ENCODE measurements at regions not wholly inside any gene's neighbourhood (a gene's known extent, or its start where the extent isn't known, plus 50 kb on each side); places are given as distances from the start of the nearest gene placed in this dataset.

DNA sequence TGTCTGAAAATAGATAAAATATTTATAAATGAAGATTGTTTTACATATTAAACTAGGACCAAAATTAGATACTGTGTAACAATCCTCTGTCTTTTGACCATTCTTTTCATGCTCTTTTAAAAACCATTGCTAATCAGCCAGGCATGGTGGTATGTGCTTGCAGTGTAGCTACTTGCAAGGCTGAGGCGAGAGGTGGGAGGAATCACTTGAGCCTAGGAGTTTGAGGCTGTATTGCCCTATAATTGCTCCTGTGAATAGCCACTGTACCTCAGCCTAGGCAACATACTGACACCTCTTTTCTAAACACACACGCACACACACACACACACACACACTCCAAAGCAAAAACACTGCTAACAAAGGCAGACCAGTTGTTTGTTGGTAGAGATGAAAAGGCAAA is 259.2 kb downstream of the JRKL start:
- Histone ChIP-seq H3K27me3 (ENCODE audit: low read depth, low read length) (no peaks in the 10 kb centered on the region), H3K9me3 (ENCODE audit: control insufficient read depth in 1 of 2, low read length in 2 of 2) (no peaks in the 10 kb centered on the region), H3K4me3 (ENCODE audit: low read depth in 1 of 2, low read length in 2 of 2) (no peak overlapping the region), H3K36me3 (ENCODE audit: control insufficient read depth in 1 of 2, insufficient read depth in 2 of 2, low read length in 2 of 2) (no peaks in the 10 kb centered on the region), H3K4me1 (ENCODE audit: control insufficient read depth in 1 of 2, insufficient read depth in 2 of 2, low read length in 2 of 2) (no peaks in the 10 kb centered on the region), H3K27ac (ENCODE audit: low read length) (no peak overlapping the region)

DNA sequence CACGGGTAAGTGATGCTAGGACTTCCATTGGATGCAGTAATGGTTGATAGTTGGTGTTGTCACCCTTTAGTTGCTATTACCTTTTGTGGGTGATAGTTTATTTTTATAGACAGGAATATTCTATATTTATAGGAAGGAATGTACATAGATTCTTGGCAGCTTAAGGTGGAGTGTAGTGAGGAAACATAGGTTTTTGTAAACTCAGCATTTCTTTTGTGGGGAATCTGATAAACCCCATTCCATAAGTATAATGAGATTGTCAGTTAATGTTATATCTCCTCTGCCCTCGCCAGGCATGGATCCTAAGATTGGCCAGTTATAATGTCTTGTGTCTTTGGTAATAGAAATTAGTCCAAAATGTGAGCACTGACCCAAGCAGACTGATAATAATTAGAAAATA is 262.7 kb downstream of the JRKL start:
- Histone ChIP-seq H3K4me1 (ENCODE audit: control insufficient read depth in 1 of 2, insufficient read depth in 2 of 2, low read length in 2 of 2) (no peaks in the 10 kb centered on the region), H3K36me3 (ENCODE audit: control insufficient read depth in 1 of 2, insufficient read depth in 2 of 2, low read length in 2 of 2) (no peaks in the 10 kb centered on the region), H3K9me3 (ENCODE audit: control insufficient read depth in 1 of 2, low read length in 2 of 2) (no peaks in the 10 kb centered on the region), H3K27ac (ENCODE audit: low read length) (no peak overlapping the region), H3K4me3 (ENCODE audit: low read depth in 1 of 2, low read length in 2 of 2) (no peak overlapping the region), H3K27me3 (ENCODE audit: low read depth, low read length) (no peaks in the 10 kb centered on the region)

DNA sequence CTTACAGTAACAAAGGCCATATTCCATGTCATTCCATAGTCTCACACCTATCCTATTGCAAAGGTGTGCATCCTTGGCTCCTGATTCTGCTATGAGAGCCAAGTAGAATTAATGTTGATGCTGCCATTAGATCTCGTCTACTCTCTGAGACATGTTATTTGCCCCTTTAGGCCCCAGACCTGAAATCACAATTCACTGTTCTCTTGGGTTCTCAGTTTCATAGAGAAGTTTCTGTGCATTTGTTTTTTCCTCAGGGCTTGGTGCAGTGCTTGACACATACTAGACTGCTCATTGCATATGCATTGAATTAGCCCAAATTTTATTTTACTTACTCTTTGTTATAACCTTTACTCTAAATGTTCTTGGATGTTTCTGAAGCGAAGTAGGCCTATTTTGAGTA is 265.7 kb downstream of the JRKL start:
- H3K4me3 ChIP-seq (ENCODE audit: low read depth in 1 of 2, low read length in 2 of 2): no peak overlapping the region
- H3K27me3 ChIP-seq (ENCODE audit: low read depth, low read length): no peaks in the 10 kb centered on the region
- no peak overlapping the region for H3K27ac ChIP-seq (ENCODE audit: low read length)
- no peaks in the 10 kb centered on the region for H3K36me3 ChIP-seq (ENCODE audit: control insufficient read depth in 1 of 2, insufficient read depth in 2 of 2, low read length in 2 of 2)
- H3K4me1 ChIP-seq (ENCODE audit: control insufficient read depth in 1 of 2, insufficient read depth in 2 of 2, low read length in 2 of 2): no peaks in the 10 kb centered on the region
- H3K9me3 ChIP-seq (ENCODE audit: control insufficient read depth in 1 of 2, low read length in 2 of 2): no peaks in the 10 kb centered on the region

DNA sequence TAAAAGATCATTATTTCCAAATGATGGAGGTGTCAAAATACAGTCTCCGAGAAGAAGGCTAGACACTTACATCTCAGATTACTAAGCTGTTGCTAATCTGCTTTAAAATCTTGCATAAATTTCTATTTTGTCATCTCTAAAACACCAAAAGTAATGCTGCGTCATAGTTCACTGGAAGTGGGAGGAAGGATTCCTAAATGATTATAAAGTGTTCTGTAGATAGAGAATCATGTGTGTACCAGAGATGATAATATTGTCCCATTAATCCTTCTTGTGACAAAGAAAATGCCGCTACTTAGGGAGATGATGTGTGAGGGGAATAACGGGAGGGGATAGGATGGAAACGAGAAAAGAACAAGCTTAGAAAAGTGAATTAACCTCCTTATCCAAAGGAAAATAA is 268.6 kb downstream of the JRKL start:
- no peak overlapping the region for H3K4me3 ChIP-seq (ENCODE audit: low read depth in 1 of 2, low read length in 2 of 2)
- no peaks in the 10 kb centered on the region for H3K27me3 ChIP-seq (ENCODE audit: low read depth, low read length)
- no peaks in the 10 kb centered on the region for H3K9me3 ChIP-seq (ENCODE audit: control insufficient read depth in 1 of 2, low read length in 2 of 2)

GRCh38 chr11:96664110-96664509 is 274.3 kb downstream of the JRKL start:
- Histone ChIP-seq H3K27ac (ENCODE audit: low read length) (no peak overlapping the region), H3K36me3 (ENCODE audit: control insufficient read depth in 1 of 2, insufficient read depth in 2 of 2, low read length in 2 of 2) (no peaks in the 10 kb centered on the region), H3K27me3 (ENCODE audit: low read depth, low read length) (no peaks in the 10 kb centered on the region), H3K9me3 (ENCODE audit: control insufficient read depth in 1 of 2, low read length in 2 of 2) (no peaks in the 10 kb centered on the region), H3K4me1 (ENCODE audit: control insufficient read depth in 1 of 2, insufficient read depth in 2 of 2, low read length in 2 of 2) (no peaks in the 10 kb centered on the region), H3K4me3 (ENCODE audit: low read depth in 1 of 2, low read length in 2 of 2) (no peak overlapping the region)

More for the DNA sequence above, 268.6 kb downstream of the JRKL start:
- Histone ChIP-seq H3K27ac (ENCODE audit: low read length) (no peak overlapping the region), H3K4me1 (ENCODE audit: control insufficient read depth in 1 of 2, insufficient read depth in 2 of 2, low read length in 2 of 2) (no peaks in the 10 kb centered on the region), H3K36me3 (ENCODE audit: control insufficient read depth in 1 of 2, insufficient read depth in 2 of 2, low read length in 2 of 2) (no peaks in the 10 kb centered on the region)

DNA sequence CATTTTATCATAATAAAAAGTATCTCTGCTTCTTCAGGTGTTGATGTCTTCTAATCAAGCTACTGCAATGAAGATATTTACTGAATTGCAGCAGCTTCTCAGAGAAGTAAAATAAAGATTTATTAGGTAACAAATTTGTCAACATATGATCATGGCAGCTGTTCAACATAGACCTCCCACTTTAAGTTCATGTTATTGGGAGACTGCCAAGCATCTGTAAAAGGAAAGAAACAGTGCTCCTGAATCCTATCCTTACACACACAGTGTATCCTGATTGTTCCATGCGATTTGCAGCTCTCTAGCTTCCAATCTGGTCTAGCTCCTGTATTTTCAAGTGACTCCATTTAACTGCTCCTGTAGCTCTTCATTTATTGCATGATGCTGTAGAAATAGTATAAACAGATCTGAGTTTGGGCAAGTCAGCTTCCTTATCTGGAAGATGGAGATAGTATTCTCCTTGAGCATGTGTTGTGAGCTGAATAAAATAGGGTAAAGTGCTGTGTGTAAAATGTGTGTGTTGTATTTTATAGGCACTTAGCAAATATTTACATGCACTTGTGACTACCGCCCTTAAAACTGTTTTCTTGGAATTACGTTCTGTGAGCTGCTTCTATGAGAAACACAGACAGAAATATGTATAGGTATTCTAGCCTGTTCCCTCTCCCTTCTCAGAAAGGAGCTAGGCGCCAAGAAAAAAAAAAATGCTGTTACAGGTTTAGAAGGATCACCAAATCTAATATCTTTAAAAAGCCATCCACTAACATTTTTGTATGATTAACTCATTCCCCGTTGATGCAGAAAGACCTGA is 290.6 kb downstream of the JRKL start:
- H3K36me3 ChIP-seq (ENCODE audit: control insufficient read depth in 1 of 2, insufficient read depth in 2 of 2, low read length in 2 of 2): no peaks in the 10 kb centered on the region
- no peak overlapping the region for H3K4me3 ChIP-seq (ENCODE audit: low read depth in 1 of 2, low read length in 2 of 2)
- H3K27ac ChIP-seq (ENCODE audit: low read length): no peak overlapping the region
- no peaks in the 10 kb centered on the region for H3K4me1 ChIP-seq (ENCODE audit: control insufficient read depth in 1 of 2, insufficient read depth in 2 of 2, low read length in 2 of 2)
- H3K9me3 ChIP-seq (ENCODE audit: control insufficient read depth in 1 of 2, low read length in 2 of 2): no peaks in the 10 kb centered on the region
- no peaks in the 10 kb centered on the region for H3K27me3 ChIP-seq (ENCODE audit: low read depth, low read length)

GRCh38 chr11:96681019-96681716 is 291.4 kb downstream of the JRKL start:
- H3K27ac ChIP-seq (ENCODE audit: low read length): no peak overlapping the region

GRCh38 chr11:96694338-96694737 is 304.5 kb downstream of the JRKL start:
- Histone ChIP-seq H3K36me3 (ENCODE audit: control insufficient read depth in 1 of 2, insufficient read depth in 2 of 2, low read length in 2 of 2) (no peaks in the 10 kb centered on the region), H3K9me3 (ENCODE audit: control insufficient read depth in 1 of 2, low read length in 2 of 2) (no peaks in the 10 kb centered on the region), H3K4me3 (ENCODE audit: low read depth in 1 of 2, low read length in 2 of 2) (no peak overlapping the region), H3K4me1 (ENCODE audit: control insufficient read depth in 1 of 2, insufficient read depth in 2 of 2, low read length in 2 of 2) (no peaks in the 10 kb centered on the region), H3K27ac (ENCODE audit: low read length) (no peak overlapping the region), H3K27me3 (ENCODE audit: low read depth, low read length) (no peaks in the 10 kb centered on the region)

More at GRCh38 chr11:96681019-96681716, 291.4 kb downstream of the JRKL start:
- Histone ChIP-seq H3K36me3 (ENCODE audit: control insufficient read depth in 1 of 2, insufficient read depth in 2 of 2, low read length in 2 of 2) (no peaks in the 10 kb centered on the region), H3K27me3 (ENCODE audit: low read depth, low read length) (no peaks in the 10 kb centered on the region), H3K9me3 (ENCODE audit: control insufficient read depth in 1 of 2, low read length in 2 of 2) (no peaks in the 10 kb centered on the region), H3K4me3 (ENCODE audit: low read depth in 1 of 2, low read length in 2 of 2) (no peak overlapping the region), H3K4me1 (ENCODE audit: control insufficient read depth in 1 of 2, insufficient read depth in 2 of 2, low read length in 2 of 2) (no peaks in the 10 kb centered on the region)

DNA sequence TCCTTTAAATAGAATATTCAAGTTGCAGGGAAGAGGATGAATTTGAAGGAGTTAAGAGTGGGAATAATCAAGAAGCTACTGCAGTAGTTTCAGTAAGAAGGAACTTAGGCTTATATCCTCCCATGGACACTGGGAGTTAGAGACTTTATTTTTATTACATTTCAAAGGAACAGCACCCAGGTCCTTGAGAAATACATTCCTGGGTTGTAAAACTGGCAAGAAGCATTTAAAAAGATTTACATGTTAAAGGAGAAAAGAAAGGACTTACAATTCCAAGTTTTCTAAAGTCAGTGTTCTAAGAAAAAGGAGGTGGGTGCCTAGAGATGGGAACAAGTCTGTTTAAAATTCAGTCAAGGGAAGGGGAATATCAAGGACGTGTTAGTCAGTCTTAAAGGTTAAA is 306.9 kb downstream of the JRKL start:
- no peaks in the 10 kb centered on the region for H3K36me3 ChIP-seq (ENCODE audit: control insufficient read depth in 1 of 2, insufficient read depth in 2 of 2, low read length in 2 of 2)
- no peak overlapping the region for H3K4me3 ChIP-seq (ENCODE audit: low read depth in 1 of 2, low read length in 2 of 2)
- no peaks in the 10 kb centered on the region for H3K4me1 ChIP-seq (ENCODE audit: control insufficient read depth in 1 of 2, insufficient read depth in 2 of 2, low read length in 2 of 2)
- no peaks in the 10 kb centered on the region for H3K27me3 ChIP-seq (ENCODE audit: low read depth, low read length)
- no peaks in the 10 kb centered on the region for H3K9me3 ChIP-seq (ENCODE audit: control insufficient read depth in 1 of 2, low read length in 2 of 2)
- H3K27ac ChIP-seq (ENCODE audit: low read length): no peak overlapping the region

GRCh38 chr11:96697466-96697865 is 307.7 kb downstream of the JRKL start:
- no peak overlapping the region for H3K4me3 ChIP-seq (ENCODE audit: low read depth in 1 of 2, low read length in 2 of 2)
- H3K4me1 ChIP-seq (ENCODE audit: control insufficient read depth in 1 of 2, insufficient read depth in 2 of 2, low read length in 2 of 2): no peaks in the 10 kb centered on the region
- no peaks in the 10 kb centered on the region for H3K9me3 ChIP-seq (ENCODE audit: control insufficient read depth in 1 of 2, low read length in 2 of 2)
- no peaks in the 10 kb centered on the region for H3K36me3 ChIP-seq (ENCODE audit: control insufficient read depth in 1 of 2, insufficient read depth in 2 of 2, low read length in 2 of 2)
- no peaks in the 10 kb centered on the region for H3K27me3 ChIP-seq (ENCODE audit: low read depth, low read length)
- no peak overlapping the region for H3K27ac ChIP-seq (ENCODE audit: low read length)

DNA sequence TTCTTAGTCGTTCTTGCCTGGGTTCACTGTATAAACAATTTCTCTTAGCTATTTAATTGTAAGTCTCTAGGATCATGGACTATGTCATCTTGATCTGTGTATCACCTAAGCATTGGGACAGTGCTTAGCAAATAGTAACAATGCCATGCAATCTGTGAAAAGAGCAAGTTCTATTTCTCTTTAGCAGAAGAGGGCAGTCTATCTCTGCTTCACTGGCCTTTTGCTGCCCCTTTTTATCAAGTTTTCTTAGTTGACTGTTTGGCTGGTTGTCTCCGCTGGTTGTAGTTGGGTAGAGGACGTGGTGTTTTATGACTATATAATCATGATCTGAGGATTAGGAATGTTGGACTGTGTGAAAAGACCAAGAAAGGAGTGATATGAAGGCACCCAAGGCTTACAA is 315.0 kb downstream of the JRKL start:
- H3K9me3 ChIP-seq (ENCODE audit: control insufficient read depth in 1 of 2, low read length in 2 of 2): no peaks in the 10 kb centered on the region
- H3K4me3 ChIP-seq (ENCODE audit: low read depth in 1 of 2, low read length in 2 of 2): no peak overlapping the region
- no peak overlapping the region for H3K27ac ChIP-seq (ENCODE audit: low read length)
- H3K27me3 ChIP-seq (ENCODE audit: low read depth, low read length): no peaks in the 10 kb centered on the region
- no peaks in the 10 kb centered on the region for H3K36me3 ChIP-seq (ENCODE audit: control insufficient read depth in 1 of 2, insufficient read depth in 2 of 2, low read length in 2 of 2)
- no peaks in the 10 kb centered on the region for H3K4me1 ChIP-seq (ENCODE audit: control insufficient read depth in 1 of 2, insufficient read depth in 2 of 2, low read length in 2 of 2)

Data from muscle layer of duodenum (tissue), 2 donors.